CD4-positive, alpha-beta T cell treated with Interleukin-1 beta for 1 hour (primary cell): ENCODE measurements at regions not wholly inside any gene's neighbourhood (a gene's known extent, or its start where the extent isn't known, plus 50 kb on each side); places are given as distances from the start of the nearest gene placed in this dataset.
"Not testable (repeated sequence)": the region's sequence is repeated elsewhere in the genome, so short reads cannot be mapped to it uniquely, and the experiment has no call there.

Source experiments
- DNase-seq, 2 donors: peaks; one replicate each; pipeline ENCODE4 v3.0.0-alpha.2; 2020 to 2022

GRCh38 chr20:12699374-12700228, 309.2 kb upstream of the SPTLC3 start:
- DNase-seq = no peak

GRCh38 chr20:12700701-12701100, 308.1 kb upstream of the SPTLC3 start:
- no peak for DNase-seq

- DNase-seq = no peak
Measured at GRCh38 chr20:12702312-12702711, 306.5 kb upstream of the SPTLC3 start.

GRCh38 chr20:12715371-12715770, 293.4 kb upstream of the SPTLC3 start:
- DNase-seq = no peak

GRCh38 chr20:12715991-12716680, 292.6 kb upstream of the SPTLC3 start:
- DNase-seq = no peak

GRCh38 chr20:12717061-12717460, 291.7 kb upstream of the SPTLC3 start:
- no peak for DNase-seq

- DNase-seq = no peak
Measured at GRCh38 chr20:12718619-12719018, 290.2 kb upstream of the SPTLC3 start.

- no peak for DNase-seq
Measured at GRCh38 chr20:12721636-12722035, 287.1 kb upstream of the SPTLC3 start.

GRCh38 chr20:12722091-12722490, 286.7 kb upstream of the SPTLC3 start:
- DNase-seq = no peak

- no peak for DNase-seq
Measured at GRCh38 chr20:12723811-12724210, 285.0 kb upstream of the SPTLC3 start.

- no peak for DNase-seq
Measured at GRCh38 chr20:12728782-12729181, 280.0 kb upstream of the SPTLC3 start.

- DNase-seq = no peak
Measured at GRCh38 chr20:12729326-12729725, 279.4 kb upstream of the SPTLC3 start.

GRCh38 chr20:12733811-12734210, 275.0 kb upstream of the SPTLC3 start:
- no peak for DNase-seq

GRCh38 chr20:12737497-12737896, 271.3 kb upstream of the SPTLC3 start:
- DNase-seq = no peak

GRCh38 chr20:12737900-12738299, 270.9 kb upstream of the SPTLC3 start:
- no peak for DNase-seq

GRCh38 chr20:12740647-12741046, 268.1 kb upstream of the SPTLC3 start:
- no peak for DNase-seq

GRCh38 chr20:12744037-12744436, 264.7 kb upstream of the SPTLC3 start:
- DNase-seq = no peak

GRCh38 chr20:12748359-12748994, 260.3 kb upstream of the SPTLC3 start:
- DNase-seq = no peak

- no peak for DNase-seq
Measured at GRCh38 chr20:12750221-12750620, 258.6 kb upstream of the SPTLC3 start.

- DNase-seq = not testable (repeated sequence)
Measured at GRCh38 chr20:12752900-12753693, 255.7 kb upstream of the SPTLC3 start.

GRCh38 chr20:12753742-12754141, 255.0 kb upstream of the SPTLC3 start:
- DNase-seq = not testable (repeated sequence)

GRCh38 chr20:12759493-12759892, 249.3 kb upstream of the SPTLC3 start:
- not testable (repeated sequence) for DNase-seq

- no peak for DNase-seq
Measured at GRCh38 chr20:12762725-12763124, 246.0 kb upstream of the SPTLC3 start.
